Psoas muscle (tissue), 7 donors: ENCODE measurements at regions not wholly inside any gene's neighbourhood (a gene's known extent, or its start where the extent isn't known, plus 50 kb on each side); places are given as distances from the start of the nearest gene placed in this dataset.

Experiments used
- ATAC-seq, 4 donors: fragments of 200-7000 bp; cut with Tn5 transposase; one replicate each; pipeline ENCODE4 v1.9.1; 2020; ENCODE audit warnings: moderate library complexity in 3 of 4, mild to moderate bottlenecking in 2 of 4
- DNase-seq, 2 donors: peaks; one replicate each; pipeline ENCODE4 v3.0.0-alpha.2; 2020
- H3K27ac ChIP-seq: fragments of 200-600 bp; one replicate; pipeline ENCODE4 v1.8.0; 2022
- H3K27me3 ChIP-seq, 3 donors: fragments of 200-600 bp in 1 of 3; one replicate each; pipeline versions ENCODE4 v1.6.1 to v1.8.0; 2013 to 2022; ENCODE audit warnings: low read length in 2 of 3, mild to moderate bottlenecking in 2 of 3, moderate library complexity in 1 of 3; ENCODE audit not compliant: insufficient read depth in 3 of 3
- H3K36me3 ChIP-seq, 2 donors: fragments of 200-600 bp in 1 of 2; one replicate each; pipeline versions ENCODE4 v1.6.1 to v1.8.0; 2013 to 2022; ENCODE audit warnings: low read depth in 1 of 2, mild to moderate bottlenecking in 1 of 2, moderate library complexity in 1 of 2; ENCODE audit not compliant: insufficient read depth in 1 of 2
- H3K4me1 ChIP-seq: fragments of 200-600 bp; one replicate; pipeline ENCODE4 v1.8.0; 2022
- H3K4me3 ChIP-seq: fragments of 200-600 bp; one replicate; pipeline ENCODE4 v1.8.0; 2022; ENCODE audit warnings: mild to moderate bottlenecking
- H3K9me3 ChIP-seq: fragments of 200-600 bp; one replicate; pipeline ENCODE4 v1.8.0; 2022
- CTCF ChIP-seq: fragments of 200-600 bp; IDR thresholded peaks from one replicate; pipeline ENCODE4 v1.8.0; 2022; ENCODE audit warnings: antibody characterized with exemption
- WGBS, 3 donors: extraction: QIAGEN DNeasy Blood & Tissue Kit; methylation state at CpG; one replicate each; pipeline versions ENCODE4 v1.1.6 to v1.1.7; 2013; 5-methylcytosine and 5-hydroxymethylcytosine counted together
- intact Hi-C, 2 donors: fragments of 100-400 bp; cut with DNase I; formaldehyde crosslinking; loops; one replicate each; pipeline versions ENCODE4 v1.11.0 to v1.14.2; 2022
- donor health status: healthy with polysubstance abuse.
- donor health status: DM: no; HTN: no; CAD: no; lungs with moderate emphysema.
- donor health status: Bipolar disorder and iron deficiency.
- donor health status: healthy.
- donor health status: DM: yes; HTN: yes; CAD: no.
- donor health status: DM: no; HTN: no; CAD: no.
- donor health status: DM: yes; HTN: yes; CAD: no.

GRCh38 chr3:110646055-110646454, 425.6 kb upstream of the NECTIN3 start:
- no peaks in the 10 kb centered on the region for H3K36me3 ChIP-seq
- intact Hi-C loops, result no loop called here
- no peak overlapping the region for H3K27ac ChIP-seq
- no peaks in the 10 kb centered on the region for H3K4me1 ChIP-seq
- H3K4me3 ChIP-seq, result no peak overlapping the region
- ATAC-seq (no peak), DNase-seq (no peak)
- whole genome bisulfite sequencing, 3 donors, result 74 to 84% (median 79%) methylated on average over 1 of the region's 1 CpG
- no peaks in the 10 kb centered on the region for H3K9me3 ChIP-seq
- no peak for TF ChIP-seq CTCF
- no peaks in the 10 kb centered on the region for H3K27me3 ChIP-seq

- H3K27ac ChIP-seq, result no peak overlapping the region
Measured at GRCh38 chr3:110646496-110646895, 425.1 kb upstream of the NECTIN3 start.

GRCh38 chr3:110647586-110647985, 424.0 kb upstream of the NECTIN3 start:
- no peaks in the 10 kb centered on the region for H3K4me1 ChIP-seq
- WGBS, 3 donors, result 56 to 81% (median 57%) methylated on average over 2 of the region's 2 CpGs
- intact Hi-C loops, result no loop called here

More at GRCh38 chr3:110646496-110646895, 425.1 kb upstream of the NECTIN3 start:
- DNase-seq, result no peak
- H3K4me3 ChIP-seq, result no peak overlapping the region
- no peaks in the 10 kb centered on the region for H3K36me3 ChIP-seq
- no peak for TF ChIP-seq CTCF
- H3K9me3 ChIP-seq, result no peaks in the 10 kb centered on the region
- H3K4me1 ChIP-seq, result no peaks in the 10 kb centered on the region
- intact Hi-C loops, result no loop called here
- no peak for ATAC-seq
- H3K27me3 ChIP-seq, result no peaks in the 10 kb centered on the region

GRCh38 chr3:110650741-110651140, 420.9 kb upstream of the NECTIN3 start:
- no peaks in the 10 kb centered on the region for H3K27me3 ChIP-seq
- DNase-seq (no peak), ATAC-seq (no peak)
- no peak overlapping the region for H3K4me3 ChIP-seq
- no peaks in the 10 kb centered on the region for H3K9me3 ChIP-seq
- no peaks in the 10 kb centered on the region for H3K36me3 ChIP-seq
- H3K27ac ChIP-seq, result no peak overlapping the region
- intact Hi-C loops, result no loop called here
- no peaks in the 10 kb centered on the region for H3K4me1 ChIP-seq
- TF ChIP-seq CTCF, result no peak
- 46 to 57% (median 56%) methylated on average over 1 of the region's 1 CpG for whole genome bisulfite sequencing, 3 donors

More at GRCh38 chr3:110647586-110647985, 424.0 kb upstream of the NECTIN3 start:
- Histone ChIP-seq H3K27me3 (no peaks in the 10 kb centered on the region), H3K4me3 (no peak overlapping the region), H3K9me3 (no peaks in the 10 kb centered on the region), H3K36me3 (no peaks in the 10 kb centered on the region), H3K27ac (no peak overlapping the region)
- no peak for TF ChIP-seq CTCF
- ATAC-seq (no peak), DNase-seq (no peak)

- 76 to 87% (median 82%) methylated on average over 3 of the region's 3 CpGs for WGBS, 3 donors
- intact Hi-C loops, result no loop called here
- Histone ChIP-seq H3K4me3 (no peak overlapping the region), H3K27ac (no peak overlapping the region), H3K4me1 (no peaks in the 10 kb centered on the region), H3K27me3 (no peaks in the 10 kb centered on the region), H3K9me3 (no peaks in the 10 kb centered on the region), H3K36me3 (no peaks in the 10 kb centered on the region)
- TF ChIP-seq CTCF, result no peak
- ATAC-seq, result no peak
- no peak for DNase-seq
Measured at GRCh38 chr3:110654843-110655502, 416.6 kb upstream of the NECTIN3 start.
